HG03571 (cell line): ENCODE measurements at regions not wholly inside any gene's neighbourhood (a gene's known extent, or its start where the extent isn't known, plus 50 kb on each side); places are given as distances from the start of the nearest gene placed in this dataset.
"Not testable (repeated sequence)": the region's sequence is repeated elsewhere in the genome, so short reads cannot be mapped to it uniquely, and the experiment has no call there.

ENCODE experiments used
- ATAC-seq: cut with Tn5 transposase; IDR thresholded peaks from one replicate; pipeline ENCODE4 v1.9.1; 2021; ENCODE audit not compliant: unreplicated experiment

GRCh38 chr13:97520061-97520460 lies 86.1 kb downstream of the RAP2A start:
- no peak for ATAC-seq

- ATAC-seq = no peak
Observed at GRCh38 chr13:97520866-97521265, 86.9 kb downstream of the RAP2A start.

GRCh38 chr13:97521726-97522125 lies 87.8 kb downstream of the RAP2A start:
- no peak for ATAC-seq

GRCh38 chr13:97522243-97522642 lies 88.3 kb downstream of the RAP2A start:
- ATAC-seq = no peak

GRCh38 chr13:97526556-97526955 lies 92.6 kb downstream of the RAP2A start:
- no peak for ATAC-seq

GRCh38 chr13:97528518-97528917 lies 94.5 kb downstream of the RAP2A start:
- ATAC-seq = no peak

- ATAC-seq = no peak
Observed at GRCh38 chr13:97534540-97534939, 100.6 kb downstream of the RAP2A start.

- no peak for ATAC-seq
Observed at GRCh38 chr13:97535614-97536013, 101.6 kb downstream of the RAP2A start.

GRCh38 chr13:97537110-97537509 lies 103.1 kb downstream of the RAP2A start:
- peak; percentile 82 for ATAC-seq

- ATAC-seq = no peak
Observed at GRCh38 chr13:97538203-97538602, 104.2 kb downstream of the RAP2A start.

GRCh38 chr13:97539651-97540610 lies 106.0 kb downstream of the RAP2A start:
- peak; percentile 44 for ATAC-seq

GRCh38 chr13:97540696-97541095 lies 106.7 kb downstream of the RAP2A start:
- no peak for ATAC-seq

GRCh38 chr13:97542102-97542685 lies 108.2 kb downstream of the RAP2A start:
- no peak for ATAC-seq

- no peak for ATAC-seq
Observed at GRCh38 chr13:97544031-97544765, 110.2 kb downstream of the RAP2A start.

GRCh38 chr13:97544971-97545499 lies 111.1 kb downstream of the RAP2A start:
- not testable (repeated sequence) for ATAC-seq

- ATAC-seq = no peak
Observed at GRCh38 chr13:97548138-97548537, 114.2 kb downstream of the RAP2A start.

- no peak for ATAC-seq
Observed at GRCh38 chr13:97548711-97549110, 114.7 kb downstream of the RAP2A start.

GRCh38 chr13:97549201-97549600 lies 115.2 kb downstream of the RAP2A start:
- no peak for ATAC-seq

- ATAC-seq = no peak
Observed at GRCh38 chr13:97554496-97554895, 120.5 kb downstream of the RAP2A start.

- no peak for ATAC-seq
Observed at GRCh38 chr13:97555034-97555433, 121.1 kb downstream of the RAP2A start.

GRCh38 chr13:97559030-97559429 lies 125.1 kb downstream of the RAP2A start:
- no peak for ATAC-seq
